ENCODE measurements at regions not wholly inside any gene's neighbourhood (a gene's known extent, or its start where the extent isn't known, plus 50 kb on each side); places are given as distances from the start of the nearest gene placed in this dataset.

DNA sequence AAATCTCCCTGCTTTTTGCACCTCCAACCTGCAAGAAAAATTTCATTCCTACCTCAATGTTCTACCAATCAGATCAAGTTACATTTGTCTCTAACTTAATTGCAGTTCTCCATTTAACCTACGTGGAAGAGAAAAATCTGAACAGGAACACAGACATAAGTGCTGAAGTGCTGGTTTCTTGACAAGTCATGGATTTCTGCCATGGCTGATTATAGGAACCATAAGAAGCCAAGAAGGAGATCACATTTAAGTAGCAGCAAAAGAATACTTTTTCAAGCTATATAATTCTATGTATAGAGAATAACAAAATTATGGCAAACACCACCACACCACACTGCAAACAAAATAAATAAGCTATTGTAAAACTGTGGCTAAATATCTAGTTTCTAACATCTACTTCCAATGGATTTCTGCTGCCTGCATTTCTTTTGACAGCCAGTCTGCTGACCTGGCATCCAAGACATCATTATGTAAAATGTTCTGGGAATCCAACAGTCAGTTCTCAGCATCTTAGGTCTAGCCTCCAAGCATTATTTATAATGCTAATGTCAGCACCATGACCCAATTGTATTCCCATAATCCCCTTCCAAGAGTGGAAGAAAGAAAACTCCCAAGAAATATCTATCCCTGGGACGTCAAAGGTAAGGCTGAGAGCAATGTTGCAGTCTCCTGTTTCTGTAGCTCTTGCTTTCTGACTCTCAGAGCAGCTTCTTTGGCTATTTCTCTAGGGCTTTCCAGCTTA lies 50.8 kb upstream of the GAB1 start:
- H3K27me3 ChIP-seq (ENCODE audit: insufficient read depth, low read length), result no peaks in the 10 kb centered on the region
- H3K4me3 Mint-ChIP-seq, result no peak overlapping the region
- H3K27ac Mint-ChIP-seq, result peak overlapping the region in 1 of 3 experiments; percentile 79; a peak in 2 of 7 replicates
- H2BK5ac ChIP-seq (ENCODE audit: insufficient read length, low read length), result no peak overlapping the region
- H3K4me1 ChIP-seq (ENCODE audit: insufficient read depth, low read length), result no peaks in the 10 kb centered on the region
- no peak overlapping the region for H2BK12ac ChIP-seq (ENCODE audit: insufficient read length, low read depth, low read length)
- H3K9ac ChIP-seq (ENCODE audit: extremely low read depth, insufficient read length, low read length), result no peak overlapping the region
- no peaks in the 10 kb centered on the region for H4K20me1 ChIP-seq (ENCODE audit: control insufficient read depth, insufficient read depth, insufficient read length)
- no peaks in the 10 kb centered on the region for H3K9me3 ChIP-seq (ENCODE audit: control insufficient read depth, low read depth, low read length)
- H3K27ac ChIP-seq (ENCODE audit: insufficient read length, low read depth, low read length), result no peak overlapping the region
- no peak overlapping the region for H3K14ac ChIP-seq (ENCODE audit: insufficient read depth, low read length)
- H3K23ac ChIP-seq (ENCODE audit: insufficient read length, low read depth, low read length), result no peak overlapping the region
- no peak overlapping the region for H3K4ac ChIP-seq (ENCODE audit: low read depth, low read length)
- H3T11ph ChIP-seq (ENCODE audit: low read length), result no peak overlapping the region
- H3K4me2 ChIP-seq (ENCODE audit: insufficient read depth, insufficient read length, low read length), result no peak overlapping the region
- no peak for DNase-seq
- H3K56ac ChIP-seq (ENCODE audit: insufficient read length, low read depth, low read length), result no peak overlapping the region
- WGBS (ENCODE audit: extremely low coverage, insufficient read length, low lambda C conversion rate), result no CpG with 5 or more reads among the region's 2 CpGs
- H3K79me2 ChIP-seq (ENCODE audit: insufficient read depth, low read length), result no peaks in the 10 kb centered on the region
- H3K23me2 ChIP-seq (ENCODE audit: insufficient read length, low read depth, low read length, poor library complexity, severe bottlenecking), result no peaks in the 10 kb centered on the region
- no peak overlapping the region for H2BK15ac ChIP-seq (ENCODE audit: low read depth, low read length)
- no peak overlapping the region for H4K8ac ChIP-seq (replicated peaks; ENCODE audit: insufficient read length, low read depth, low read length)
- no peaks in the 10 kb centered on the region for H3K36me3 Mint-ChIP-seq (ENCODE audit: insufficient read depth in 1 of 3, low read depth in 3 of 3)
- no peaks in the 10 kb centered on the region for H3K9me3 Mint-ChIP-seq
- peaks cover 23% of the 10 kb centered on the region in 2 experiments for H3K4me1 Mint-ChIP-seq
- H4K91ac ChIP-seq (ENCODE audit: insufficient read length, low read depth, low read length), result no peak overlapping the region
- H3K27me3 Mint-ChIP-seq (ENCODE audit: low read depth), result no peaks in the 10 kb centered on the region
- no peak overlapping the region for H2BK120ac ChIP-seq (ENCODE audit: low read depth, low read length, poor library complexity, severe bottlenecking)
- no peak overlapping the region for H2BK20ac ChIP-seq (ENCODE audit: low read depth, low read length, poor library complexity, severe bottlenecking)
- no peak overlapping the region for H2AFZ ChIP-seq (ENCODE audit: low read length)
- H4K5ac ChIP-seq (ENCODE audit: insufficient read length, low read depth, low read length), result no peak overlapping the region
- H3K18ac ChIP-seq (ENCODE audit: insufficient read length, low read depth, low read length), result no peak overlapping the region
- no peaks in the 10 kb centered on the region for H3K79me1 ChIP-seq (ENCODE audit: insufficient read depth, low read depth, low read length, poor library complexity, severe bottlenecking)
- no peak overlapping the region for H2AK5ac ChIP-seq (ENCODE audit: insufficient read length, low read length)
- TF ChIP-seq, protein P1, sequence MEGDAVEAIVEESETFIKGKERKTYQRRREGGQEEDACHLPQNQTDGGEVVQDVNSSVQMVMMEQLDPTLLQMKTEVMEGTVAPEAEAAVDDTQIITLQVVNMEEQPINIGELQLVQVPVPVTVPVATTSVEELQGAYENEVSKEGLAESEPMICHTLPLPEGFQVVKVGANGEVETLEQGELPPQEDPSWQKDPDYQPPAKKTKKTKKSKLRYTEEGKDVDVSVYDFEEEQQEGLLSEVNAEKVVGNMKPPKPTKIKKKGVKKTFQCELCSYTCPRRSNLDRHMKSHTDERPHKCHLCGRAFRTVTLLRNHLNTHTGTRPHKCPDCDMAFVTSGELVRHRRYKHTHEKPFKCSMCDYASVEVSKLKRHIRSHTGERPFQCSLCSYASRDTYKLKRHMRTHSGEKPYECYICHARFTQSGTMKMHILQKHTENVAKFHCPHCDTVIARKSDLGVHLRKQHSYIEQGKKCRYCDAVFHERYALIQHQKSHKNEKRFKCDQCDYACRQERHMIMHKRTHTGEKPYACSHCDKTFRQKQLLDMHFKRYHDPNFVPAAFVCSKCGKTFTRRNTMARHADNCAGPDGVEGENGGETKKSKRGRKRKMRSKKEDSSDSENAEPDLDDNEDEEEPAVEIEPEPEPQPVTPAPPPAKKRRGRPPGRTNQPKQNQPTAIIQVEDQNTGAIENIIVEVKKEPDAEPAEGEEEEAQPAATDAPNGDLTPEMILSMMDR (conservative IDR thresholded peaks at IDR 0.05), result no peak

All from H9 (cell line).